ENCODE measurements at regions not wholly inside any gene's neighbourhood (a gene's known extent, or its start where the extent isn't known, plus 50 kb on each side); places are given as distances from the start of the nearest gene placed in this dataset.

GRCh38 chr5:88377240-88377639, 108.6 kb upstream of the TMEM161B start:
- TF ChIP-seq, protein P1, sequence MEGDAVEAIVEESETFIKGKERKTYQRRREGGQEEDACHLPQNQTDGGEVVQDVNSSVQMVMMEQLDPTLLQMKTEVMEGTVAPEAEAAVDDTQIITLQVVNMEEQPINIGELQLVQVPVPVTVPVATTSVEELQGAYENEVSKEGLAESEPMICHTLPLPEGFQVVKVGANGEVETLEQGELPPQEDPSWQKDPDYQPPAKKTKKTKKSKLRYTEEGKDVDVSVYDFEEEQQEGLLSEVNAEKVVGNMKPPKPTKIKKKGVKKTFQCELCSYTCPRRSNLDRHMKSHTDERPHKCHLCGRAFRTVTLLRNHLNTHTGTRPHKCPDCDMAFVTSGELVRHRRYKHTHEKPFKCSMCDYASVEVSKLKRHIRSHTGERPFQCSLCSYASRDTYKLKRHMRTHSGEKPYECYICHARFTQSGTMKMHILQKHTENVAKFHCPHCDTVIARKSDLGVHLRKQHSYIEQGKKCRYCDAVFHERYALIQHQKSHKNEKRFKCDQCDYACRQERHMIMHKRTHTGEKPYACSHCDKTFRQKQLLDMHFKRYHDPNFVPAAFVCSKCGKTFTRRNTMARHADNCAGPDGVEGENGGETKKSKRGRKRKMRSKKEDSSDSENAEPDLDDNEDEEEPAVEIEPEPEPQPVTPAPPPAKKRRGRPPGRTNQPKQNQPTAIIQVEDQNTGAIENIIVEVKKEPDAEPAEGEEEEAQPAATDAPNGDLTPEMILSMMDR (IDR thresholded peaks at IDR 0.05; ENCODE audit: low read depth, low read length, poor library complexity, severe bottlenecking) = no peak
- no peak for TF ChIP-seq EZH2phosphoT487 (IDR thresholded peaks at IDR 0.05; ENCODE audit: borderline replicate concordance, low read length)

Measured in DOHH2 (cell line).